Adrenal gland (tissue), 5 donors: ENCODE measurements at regions not wholly inside any gene's neighbourhood (a gene's known extent, or its start where the extent isn't known, plus 50 kb on each side); places are given as distances from the start of the nearest gene placed in this dataset.

Experiments
- CTCF ChIP-seq, 6 experiments: fragments of 450-650 bp in 4 of 6; fragments of 200-600 bp in 2 of 6; sonication (generic) in 1 of 6; IDR thresholded peaks; 1 replicate in 5 of 6; 2 replicates in 1 of 6; pipeline versions ENCODE4 v1.5.1 to v1.8.0; 2016 to 2021; ENCODE audit warnings: antibody characterized with exemption in 6 of 6, mild to moderate bottlenecking in 2 of 6, moderate library complexity in 1 of 6
- POLR2A ChIP-seq, 2 donors: fragments of 450-650 bp; IDR thresholded peaks; one replicate each; pipeline ENCODE4 v1.6.1; 2017; ENCODE audit warnings: antibody characterized with exemption in 2 of 2, mild to moderate bottlenecking in 2 of 2, moderate library complexity in 1 of 2
- donor health status: DM: no; HTN: no; CAD: no.

- TF ChIP-seq CTCF (IDR thresholded peaks at IDR 0.05): no peak
- no peak for TF ChIP-seq POLR2A (IDR thresholded peaks at IDR 0.05)
These were observed 243.7 kb upstream of the PHYHIPL start for GRCh38 chr10:58932577-58933314.
